ENCODE measurements at regions not wholly inside any gene's neighbourhood (a gene's known extent, or its start where the extent isn't known, plus 50 kb on each side); places are given as distances from the start of the nearest gene placed in this dataset.
"Not testable (repeated sequence)": the region's sequence is repeated elsewhere in the genome, so short reads cannot be mapped to it uniquely, and the experiment has no call there.

- no peaks in the 10 kb centered on the region for H3K4me1 ChIP-seq (replicated peaks in 1 of 2)
- no peak overlapping the region for H3K27ac ChIP-seq
- H3K4me3 ChIP-seq = no peak overlapping the region
- in situ Hi-C loops (cut with MboI; ENCODE audit: low pct_unique_long_range_greater_than_20kb in 2 of 9, low sequenced_read_pairs in 9 of 9, unreplicated experiment in 9 of 9) = no loop called here
- no peak for ATAC-seq (replicated peaks in 6 of 8)
These were observed 532.8 kb downstream of the PLOD2 start for GRCh38 chr3:145628211-145628610.

- Histone ChIP-seq H3K4me1 (replicated peaks in 1 of 2) (peaks cover 0 to 3% of the 10 kb centered on the region in 2 donors), H3K27ac (no peak overlapping the region), H3K4me3 (no peak overlapping the region)
- 0 to 100% (median 79%) methylated on average over 1 of the region's 1 CpG; no CpG with 5 or more reads in 2 of the 10 experiments for WGBS, 10 experiments
- no peak for ATAC-seq (replicated peaks in 6 of 8)
- in situ Hi-C loops (cut with MboI; ENCODE audit: low pct_unique_long_range_greater_than_20kb in 2 of 9, low sequenced_read_pairs in 9 of 9, unreplicated experiment in 9 of 9) = no loop called here
These were observed 523.9 kb downstream of the PLOD2 start for GRCh38 chr3:145637105-145637504.

DNA sequence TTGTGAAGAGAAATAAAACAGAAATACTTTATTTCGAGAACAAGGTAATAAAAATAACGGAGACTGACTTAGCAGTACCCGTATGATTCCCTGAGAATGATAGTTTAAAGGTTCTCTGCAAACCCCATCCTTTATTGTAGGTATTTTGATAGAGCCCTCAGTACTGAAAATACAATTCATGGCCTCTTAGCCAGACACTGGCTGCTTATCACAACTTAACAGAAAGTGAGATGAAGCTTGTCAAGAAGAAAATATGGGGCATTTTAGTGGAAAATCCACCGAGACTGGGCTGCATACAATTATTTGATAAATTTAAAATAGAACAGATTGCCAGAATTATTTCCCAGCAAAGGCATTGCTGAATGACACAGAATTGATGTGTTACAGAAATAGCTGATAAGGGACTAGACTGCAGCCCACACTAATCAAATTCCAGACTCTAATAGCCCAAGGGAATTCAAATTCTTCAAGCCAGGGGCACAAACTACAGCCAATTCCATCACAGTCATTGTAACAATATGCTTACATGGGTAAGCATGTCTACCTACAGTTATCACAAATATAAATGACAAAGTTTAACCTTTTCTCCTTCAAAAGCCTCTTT, 521.9 kb downstream of the PLOD2 start:
- WGBS, 10 experiments = 0 to 89% (median 70%) methylated on average over 2 to 4 of the region's 4 CpGs
- in situ Hi-C loops (cut with MboI; ENCODE audit: low pct_unique_long_range_greater_than_20kb in 2 of 9, low sequenced_read_pairs in 9 of 9, unreplicated experiment in 9 of 9) = no loop called here

GRCh38 chr3:145639875-145640274, 521.1 kb downstream of the PLOD2 start:
- in situ Hi-C loops (cut with MboI; ENCODE audit: low pct_unique_long_range_greater_than_20kb in 2 of 9, low sequenced_read_pairs in 9 of 9, unreplicated experiment in 9 of 9) = no loop called here
- H3K4me3 ChIP-seq = no peak overlapping the region
- 0 to 100% (median 71%) methylated on average over 1 to 3 of the region's 3 CpGs; no CpG with 5 or more reads in 3 of the 10 experiments for WGBS, 10 experiments

More for the DNA sequence above, 521.9 kb downstream of the PLOD2 start:
- peak in 4 of 8 experiments; percentile 50 to 76 (median 67) for ATAC-seq (replicated peaks in 6 of 8)
- Histone ChIP-seq H3K27ac (no peak overlapping the region), H3K4me1 (replicated peaks in 1 of 2) (peaks cover 0 to 3% of the 10 kb centered on the region in 2 donors), H3K4me3 (no peak overlapping the region)

DNA sequence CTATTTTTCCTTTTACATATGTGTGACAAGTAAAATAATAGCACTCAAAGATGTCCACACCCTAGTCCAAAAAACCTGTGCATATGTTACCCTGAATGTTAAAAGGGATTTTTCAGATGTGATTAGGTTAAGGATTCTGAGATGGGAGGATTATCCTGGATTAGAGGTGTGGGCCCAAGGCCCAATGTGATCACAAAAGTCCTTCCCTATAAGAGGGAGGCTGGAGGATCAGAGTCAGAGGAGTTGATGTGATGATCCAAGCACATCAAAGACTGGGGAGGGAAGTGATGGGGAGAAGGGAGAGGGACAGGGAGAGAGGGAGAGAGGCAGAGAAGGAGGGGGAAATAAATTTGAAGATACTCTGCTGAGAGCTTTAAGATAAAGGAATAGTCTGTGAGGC, 512.6 kb downstream of the PLOD2 start:
- H3K27ac ChIP-seq = no peak overlapping the region
- H3K4me3 ChIP-seq = no peak overlapping the region
- in situ Hi-C loops (cut with MboI; ENCODE audit: low pct_unique_long_range_greater_than_20kb in 2 of 9, low sequenced_read_pairs in 9 of 9, unreplicated experiment in 9 of 9) = no loop called here
- H3K4me1 ChIP-seq (replicated peaks in 1 of 2) = no peaks in the 10 kb centered on the region
- no peak for ATAC-seq (replicated peaks in 6 of 8)

More at GRCh38 chr3:145639875-145640274, 521.1 kb downstream of the PLOD2 start:
- Histone ChIP-seq H3K27ac (no peak overlapping the region), H3K4me1 (replicated peaks in 1 of 2) (peaks cover 0 to 3% of the 10 kb centered on the region in 2 donors)
- ATAC-seq (replicated peaks in 6 of 8) = no peak

DNA sequence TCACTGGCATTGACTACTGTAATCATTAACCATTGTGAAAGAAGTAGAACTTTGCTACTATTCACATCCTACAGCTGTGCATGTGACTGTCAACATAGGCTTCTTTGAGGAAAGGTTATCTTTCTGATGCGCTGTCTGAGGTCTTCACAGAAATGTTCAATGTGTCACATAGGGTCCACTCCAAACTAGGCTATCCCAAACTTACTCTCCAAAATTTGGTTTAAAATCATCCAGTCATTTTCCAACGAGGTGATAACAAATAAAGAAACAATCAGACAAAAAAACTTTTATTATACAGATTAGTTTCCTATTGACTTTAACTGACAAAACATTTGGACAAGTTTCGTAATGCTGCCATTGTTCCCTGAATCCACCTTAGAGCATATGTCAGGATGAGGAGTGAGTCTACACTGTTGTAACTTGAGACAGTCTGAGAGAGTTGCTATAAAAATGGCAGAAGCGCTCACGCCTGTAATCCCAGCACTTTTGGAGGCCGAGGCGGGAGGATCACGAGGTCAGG, 511.6 kb downstream of the PLOD2 start:
- 0 to 100% (median 68%) methylated on average over 1 to 7 of the region's 8 CpGs; no CpG with 5 or more reads in 2 of the 10 experiments for WGBS, 10 experiments
- H3K4me3 ChIP-seq = no peak overlapping the region
- no peak overlapping the region for H3K27ac ChIP-seq
- H3K4me1 ChIP-seq (replicated peaks in 1 of 2) = no peaks in the 10 kb centered on the region
- in situ Hi-C loops (cut with MboI; ENCODE audit: low pct_unique_long_range_greater_than_20kb in 2 of 9, low sequenced_read_pairs in 9 of 9, unreplicated experiment in 9 of 9) = no loop called here
- no peak for ATAC-seq (replicated peaks in 6 of 8)

DNA sequence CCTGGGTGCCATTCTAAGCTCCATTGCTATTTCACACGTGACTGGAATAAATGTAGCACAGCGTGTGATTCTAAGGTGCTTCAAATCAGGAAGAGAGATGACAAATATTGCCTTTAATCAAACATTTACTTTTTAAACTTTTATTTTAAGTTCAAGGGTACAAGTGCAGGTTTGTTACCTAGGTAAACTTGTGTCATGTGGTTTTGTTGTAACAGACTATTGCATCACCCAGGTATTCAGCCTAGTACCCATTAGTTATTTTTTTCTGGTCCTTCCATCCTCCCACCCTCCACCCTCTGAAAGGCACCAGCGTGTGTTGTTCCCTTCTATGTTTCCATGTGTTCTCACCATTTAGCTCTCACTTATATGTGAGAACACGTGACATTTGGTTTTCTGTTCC, 510.8 kb downstream of the PLOD2 start:
- no peak overlapping the region for H3K27ac ChIP-seq
- WGBS, 10 experiments = 30 to 100% (median 87%) methylated on average over 2 to 4 of the region's 4 CpGs
- in situ Hi-C loops (cut with MboI; ENCODE audit: low pct_unique_long_range_greater_than_20kb in 2 of 9, low sequenced_read_pairs in 9 of 9, unreplicated experiment in 9 of 9) = no loop called here
- no peak overlapping the region for H3K4me3 ChIP-seq
- no peaks in the 10 kb centered on the region for H3K4me1 ChIP-seq (replicated peaks in 1 of 2)
- no peak for ATAC-seq (replicated peaks in 6 of 8)

- in situ Hi-C loops (cut with MboI; ENCODE audit: low pct_unique_long_range_greater_than_20kb in 2 of 9, low sequenced_read_pairs in 9 of 9, unreplicated experiment in 9 of 9) = no loop called here
These were observed 489.9 kb downstream of the PLOD2 start for GRCh38 chr3:145671121-145671520.

DNA sequence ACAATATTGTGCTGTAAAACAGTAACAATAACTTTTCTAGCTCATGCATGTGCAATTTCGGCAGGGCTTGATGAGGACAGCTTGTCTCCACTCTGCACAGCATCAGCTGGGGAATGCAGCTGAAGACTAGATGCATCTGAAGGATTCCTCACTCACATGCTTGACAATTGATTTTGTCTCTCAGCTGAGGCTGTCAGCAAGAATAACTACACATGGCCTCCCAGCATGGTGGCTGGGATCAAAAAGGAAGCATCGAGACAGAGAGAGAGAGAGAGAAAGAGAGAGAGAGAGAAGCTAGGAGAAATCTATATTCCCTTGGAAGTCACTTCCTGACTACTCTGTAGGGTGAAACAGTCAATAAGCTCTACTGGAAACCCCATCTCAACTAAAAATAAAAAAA, 487.1 kb downstream of the PLOD2 start:
- no peak overlapping the region for H3K27ac ChIP-seq
- no peak overlapping the region for H3K4me3 ChIP-seq
- 0 to 100% (median 18%) methylated on average over 1 to 2 of the region's 2 CpGs; no CpG with 5 or more reads in 4 of the 10 experiments for WGBS, 10 experiments
- ATAC-seq (replicated peaks in 6 of 8) = peak in 5 of 8 experiments; percentile 27 to 54 (median 35)
- in situ Hi-C loops (cut with MboI; ENCODE audit: low pct_unique_long_range_greater_than_20kb in 2 of 9, low sequenced_read_pairs in 9 of 9, unreplicated experiment in 9 of 9) = no loop called here
- peaks cover 0 to 6% of the 10 kb centered on the region in 2 donors for H3K4me1 ChIP-seq (replicated peaks in 1 of 2)

More at GRCh38 chr3:145671121-145671520, 489.9 kb downstream of the PLOD2 start:
- H3K4me3 ChIP-seq = no peak overlapping the region
- peaks cover 0 to 6% of the 10 kb centered on the region in 2 donors for H3K4me1 ChIP-seq (replicated peaks in 1 of 2)
- H3K27ac ChIP-seq = no peak overlapping the region
- ATAC-seq (replicated peaks in 6 of 8) = no peak

- WGBS, 10 experiments = 6 to 100% (median 53%) methylated on average over 1 of the region's 1 CpG; no CpG with 5 or more reads in 4 of the 10 experiments
- Histone ChIP-seq H3K4me3 (no peak overlapping the region), H3K27ac (no peak overlapping the region), H3K4me1 (replicated peaks in 1 of 2) (peaks cover 8 to 12% of the 10 kb centered on the region in 2 donors)
- in situ Hi-C loops (cut with MboI; ENCODE audit: low pct_unique_long_range_greater_than_20kb in 2 of 9, low sequenced_read_pairs in 9 of 9, unreplicated experiment in 9 of 9) = no loop called here
- peak in 6 of 8 experiments; percentile 46 to 76 (median 62) for ATAC-seq (replicated peaks in 6 of 8)
These were observed 482.6 kb downstream of the PLOD2 start for GRCh38 chr3:145678401-145678800.

DNA sequence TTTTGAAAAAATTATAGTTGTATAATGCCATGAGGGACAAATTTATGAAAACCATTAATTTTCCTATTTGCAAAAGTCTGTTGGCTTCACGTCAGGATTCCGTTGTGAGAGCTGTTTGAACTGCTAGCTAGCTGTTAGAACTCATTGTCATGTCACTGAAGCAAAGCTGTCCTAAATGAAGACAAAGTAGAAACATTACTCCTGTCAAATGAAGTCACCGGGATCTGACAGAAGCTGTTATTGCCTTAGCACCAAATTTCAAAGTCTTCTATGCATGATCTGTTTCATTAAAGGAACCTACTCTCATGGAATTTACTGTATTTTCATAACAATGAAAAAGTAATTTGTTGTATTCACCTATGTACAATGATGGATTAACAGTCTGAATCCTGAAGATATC, 479.8 kb downstream of the PLOD2 start:
- 0 to 66% (median 11%) methylated on average over 1 to 3 of the region's 3 CpGs; no CpG with 5 or more reads in 1 of the 10 experiments for WGBS, 10 experiments
- H3K4me1 ChIP-seq (replicated peaks in 1 of 2) = peaks cover 6 to 8% of the 10 kb centered on the region in 2 donors
- H3K27ac ChIP-seq = no peak overlapping the region
- H3K4me3 ChIP-seq = no peak overlapping the region
- in situ Hi-C loops (cut with MboI; ENCODE audit: low pct_unique_long_range_greater_than_20kb in 2 of 9, low sequenced_read_pairs in 9 of 9, unreplicated experiment in 9 of 9) = no loop called here
- peak in 3 of 8 experiments; percentile 42 to 73 (median 67) for ATAC-seq (replicated peaks in 6 of 8)

DNA sequence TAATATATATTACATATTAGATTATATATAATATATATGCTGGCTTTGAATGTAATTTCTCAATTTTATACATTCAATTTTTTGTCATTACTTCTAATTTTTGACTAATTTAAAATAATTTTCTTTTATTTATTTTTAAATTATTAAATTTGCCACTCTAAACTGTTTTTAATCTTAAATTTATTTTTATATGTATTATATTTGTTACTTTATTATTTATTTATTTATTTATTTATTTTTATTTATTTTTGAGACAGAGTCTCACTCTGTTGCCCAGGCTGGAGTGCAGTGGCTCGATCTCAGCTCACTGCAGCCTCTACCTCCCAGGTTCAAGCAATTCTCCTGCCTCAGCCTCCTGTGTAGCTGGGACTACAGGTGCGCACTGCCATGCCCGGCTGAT, 473.0 kb downstream of the PLOD2 start:
- H3K27ac ChIP-seq; ATAC-seq (replicated peaks in 6 of 8); H3K4me1 ChIP-seq (replicated peaks in 1 of 2); H3K4me3 ChIP-seq; in situ Hi-C loops (cut with MboI; ENCODE audit: low pct_unique_long_range_greater_than_20kb in 2 of 9, low sequenced_read_pairs in 9 of 9, unreplicated experiment in 9 of 9): not testable (repeated sequence)
- 43 to 92% (median 72%) methylated on average over 1 to 3 of the region's 3 CpGs; no CpG with 5 or more reads in 2 of the 10 experiments for WGBS, 10 experiments

DNA sequence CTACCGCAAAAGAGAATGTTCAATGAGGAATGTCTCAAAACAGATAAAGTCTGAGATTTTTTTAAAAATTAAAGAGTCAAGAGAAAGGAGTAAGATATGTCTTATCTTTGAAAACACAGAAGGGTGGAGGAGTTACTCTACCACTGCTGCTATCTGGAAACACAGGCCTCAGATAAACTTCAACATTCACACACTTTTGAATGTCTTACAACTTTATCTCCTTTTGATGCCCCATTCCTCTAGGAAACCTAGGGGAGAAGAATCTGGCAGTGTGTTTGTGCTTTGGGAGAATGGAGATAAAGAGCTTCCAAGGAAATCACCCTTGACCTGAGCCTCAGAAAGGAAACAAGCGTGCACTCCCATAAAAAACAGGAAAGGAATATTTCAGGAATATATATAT, 468.2 kb downstream of the PLOD2 start:
- 68 to 100% (median 100%) methylated on average over 1 to 2 of the region's 2 CpGs; no CpG with 5 or more reads in 1 of the 10 experiments for WGBS, 10 experiments
- H3K4me3 ChIP-seq = no peak overlapping the region
- H3K27ac ChIP-seq = no peak overlapping the region
- peaks cover 0 to 8% of the 10 kb centered on the region in 2 donors for H3K4me1 ChIP-seq (replicated peaks in 1 of 2)
- in situ Hi-C loops (cut with MboI; ENCODE audit: low pct_unique_long_range_greater_than_20kb in 2 of 9, low sequenced_read_pairs in 9 of 9, unreplicated experiment in 9 of 9) = no loop called here
- no peak for ATAC-seq (replicated peaks in 6 of 8)

GRCh38 chr3:145696011-145696410, 465.0 kb downstream of the PLOD2 start:
- in situ Hi-C loops (cut with MboI; ENCODE audit: low pct_unique_long_range_greater_than_20kb in 2 of 9, low sequenced_read_pairs in 9 of 9, unreplicated experiment in 9 of 9) = no loop called here
- no peak overlapping the region for H3K4me3 ChIP-seq
- no peak overlapping the region for H3K27ac ChIP-seq
- no peak for ATAC-seq (replicated peaks in 6 of 8)
- H3K4me1 ChIP-seq (replicated peaks in 1 of 2) = peaks cover 2 to 8% of the 10 kb centered on the region in 2 donors

All from motor neuron (in vitro differentiated cells).